CD4-positive, alpha-beta T cell treated with Interferon gamma for 1 hour (primary cell): ENCODE measurements at regions not wholly inside any gene's neighbourhood (a gene's known extent, or its start where the extent isn't known, plus 50 kb on each side); places are given as distances from the start of the nearest gene placed in this dataset.
A peak's percentile ranks its signal among the peaks of the same experiment; 100 is the strongest.

Source experiments
- DNase-seq: peaks from one replicate; pipeline ENCODE4 v3.0.0-alpha.2; 2020

DNA sequence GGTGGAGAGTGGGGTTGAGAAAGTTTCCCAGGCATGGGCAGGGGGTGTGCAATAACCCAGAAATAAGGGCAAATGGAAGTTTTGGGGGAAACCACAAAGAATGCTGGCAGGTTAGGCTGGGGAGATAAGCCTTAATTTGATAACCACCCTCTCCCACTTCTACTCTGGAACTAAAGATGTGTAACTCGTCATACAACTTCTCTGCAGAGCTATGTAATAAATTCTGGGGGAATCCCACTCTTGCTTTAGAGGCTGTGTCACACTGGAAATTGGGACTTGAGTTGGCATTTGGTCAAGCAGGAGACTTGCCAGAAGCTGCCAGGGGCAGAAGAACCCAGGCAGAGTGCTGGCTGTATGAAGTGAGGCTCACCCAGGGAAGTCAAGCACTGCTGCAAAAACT, 170.9 kb upstream of the CPEB2 start:
- no peak for DNase-seq

DNA sequence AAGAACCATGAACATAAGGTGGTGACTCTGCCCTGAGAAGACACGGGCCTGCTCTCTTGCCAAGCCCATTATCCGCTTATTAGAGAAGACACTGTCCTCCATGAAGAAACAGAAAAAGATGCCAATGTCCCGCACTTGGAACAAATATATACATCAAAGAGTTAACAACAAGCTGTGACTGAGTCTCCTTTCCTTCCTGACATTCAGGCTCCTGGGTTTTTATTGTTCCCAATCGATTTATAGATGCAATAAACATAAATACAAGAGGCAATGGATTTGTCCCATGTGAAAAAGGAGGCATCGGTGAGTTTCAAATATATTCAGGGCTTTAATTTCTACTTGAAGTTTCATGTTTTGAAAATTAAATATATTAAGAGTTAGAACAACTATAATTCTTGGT, 169.2 kb upstream of the CPEB2 start:
- DNase-seq, result no peak

DNA sequence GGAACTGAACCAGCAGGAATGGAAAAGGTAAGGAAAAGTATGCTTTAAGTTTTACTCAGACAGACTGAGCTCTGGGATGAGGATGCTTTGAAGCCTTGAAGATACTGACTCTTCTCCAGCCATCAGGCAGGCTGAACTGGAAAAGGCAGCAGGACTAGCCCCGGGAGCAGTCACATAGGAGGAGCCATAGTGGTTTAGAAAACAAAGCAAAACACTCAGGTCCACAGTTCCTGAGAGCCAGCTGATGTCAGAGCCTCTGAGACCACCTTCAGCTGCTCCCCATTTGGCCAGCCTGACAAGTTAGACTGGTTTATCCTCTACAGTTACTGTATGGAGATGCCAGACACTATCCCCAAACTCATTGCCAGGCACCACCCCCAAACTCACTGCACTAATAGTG, 167.9 kb upstream of the CPEB2 start:
- DNase-seq, result no peak

DNA sequence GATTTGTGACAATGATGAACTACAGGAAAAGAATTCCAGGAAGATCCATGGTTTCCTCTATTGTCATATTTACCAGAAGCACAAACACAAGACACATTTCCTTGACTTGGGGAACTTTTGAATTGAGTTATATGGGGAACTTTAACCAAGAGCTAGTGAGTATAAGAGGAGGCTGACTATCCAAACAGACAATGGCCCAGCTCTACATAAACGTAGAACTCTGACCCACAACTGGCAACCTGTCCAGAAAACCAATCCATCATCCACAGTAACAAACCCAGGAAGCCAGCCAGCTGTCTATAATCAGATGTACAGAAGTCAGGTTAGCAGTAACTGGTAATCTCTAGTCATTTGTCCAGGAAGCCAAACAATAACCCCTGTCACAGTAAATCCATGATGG, 167.0 kb upstream of the CPEB2 start:
- no peak for DNase-seq

- DNase-seq, result no peak
Measured at GRCh38 chr4:14835708-14836425, 166.4 kb upstream of the CPEB2 start.

DNA sequence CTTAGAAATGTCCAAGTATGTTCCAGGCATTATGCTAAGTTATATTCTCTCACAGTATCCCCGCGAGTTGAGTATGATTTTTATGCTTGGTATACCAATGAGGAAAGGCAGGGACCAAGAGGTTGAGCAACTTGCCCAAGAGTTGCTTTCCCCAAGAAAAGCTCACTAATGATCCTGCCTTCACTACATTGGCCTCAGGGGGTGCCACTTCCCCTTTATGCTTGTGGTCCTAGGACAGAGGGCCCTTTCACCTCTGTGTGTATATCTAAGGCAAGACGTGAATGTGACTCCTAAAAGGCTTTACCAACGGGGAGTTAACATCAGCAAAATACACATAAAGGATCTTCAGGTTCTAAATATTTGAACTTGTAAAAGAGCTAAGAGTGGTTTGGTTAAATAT, 164.4 kb upstream of the CPEB2 start:
- DNase-seq, result no peak

DNA sequence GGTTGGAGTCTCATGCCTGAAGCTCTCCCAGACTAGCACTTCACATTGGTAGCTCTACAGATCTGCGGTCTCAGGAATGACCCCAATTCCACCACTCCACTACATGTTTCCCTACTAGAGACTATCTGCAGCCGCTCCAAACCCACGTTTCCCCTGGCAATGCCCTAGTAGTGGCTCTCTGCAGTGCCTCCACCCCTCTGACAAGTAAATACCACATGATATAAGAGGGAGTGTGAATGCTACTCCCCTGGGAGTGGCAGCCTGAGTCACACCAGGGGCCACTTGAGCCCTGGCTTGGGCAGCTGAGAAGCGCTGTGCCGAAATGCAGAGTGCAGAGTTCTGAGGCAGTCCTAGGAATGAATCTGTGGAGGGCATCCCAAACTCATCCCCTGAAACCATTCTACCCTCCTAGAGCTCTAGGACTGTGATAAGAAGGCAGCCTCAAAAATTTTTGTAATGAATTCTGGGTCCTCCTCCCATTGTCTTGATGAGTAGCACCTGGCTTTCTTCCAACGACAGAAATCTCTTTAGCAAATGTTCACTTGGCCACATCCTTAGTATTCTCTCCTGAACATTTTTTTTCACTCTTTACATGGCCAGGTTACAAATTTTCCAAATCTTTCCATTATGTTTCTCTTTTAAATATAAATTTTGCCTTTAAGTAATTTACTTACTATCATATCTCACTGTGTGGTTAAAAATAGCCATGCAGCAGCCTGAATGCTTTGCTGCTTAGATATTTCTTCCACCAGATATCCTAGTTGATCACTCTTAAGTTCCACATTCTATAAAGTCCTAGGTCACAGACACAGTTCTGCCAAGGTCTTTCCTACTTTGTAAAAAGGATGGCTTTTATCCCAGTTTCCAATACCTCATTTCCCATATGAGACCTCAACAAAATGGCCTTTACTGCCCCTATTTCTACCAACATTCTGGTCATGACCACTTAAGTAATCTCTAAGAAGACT, 160.2 kb upstream of the CPEB2 start:
- DNase-seq, result no peak

DNA sequence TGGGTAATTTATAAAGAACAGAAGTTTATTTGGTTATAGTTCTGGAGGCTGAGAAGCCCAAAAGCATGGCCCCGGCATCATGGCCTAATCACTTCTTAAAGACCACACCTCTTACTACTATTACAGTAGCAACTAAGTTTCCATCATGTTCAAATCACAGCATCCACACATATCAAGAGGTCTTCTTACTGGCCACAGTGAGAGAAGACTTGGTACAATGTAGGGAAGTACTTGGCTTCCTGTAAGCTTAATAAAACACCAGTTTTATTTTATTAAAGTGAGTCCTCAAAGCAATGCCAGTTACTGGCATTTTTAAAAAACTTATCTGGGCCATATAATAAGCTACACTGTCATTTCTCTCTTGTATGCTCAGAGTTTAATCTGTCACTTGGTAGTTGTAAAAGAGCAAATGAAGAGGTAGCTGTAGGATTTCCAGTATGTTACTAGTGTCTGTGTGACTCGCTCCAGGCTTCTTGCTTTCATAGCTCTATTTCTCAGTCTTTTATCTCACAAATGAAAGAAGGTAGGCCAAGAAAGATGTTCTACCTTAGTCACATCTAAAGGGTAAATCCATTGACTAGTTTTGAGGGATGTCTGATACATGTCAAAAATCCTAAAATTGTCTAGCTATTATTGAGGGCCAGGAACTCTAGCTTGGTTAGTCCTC, 159.2 kb upstream of the CPEB2 start:
- DNase-seq, result no peak

- DNase-seq, result no peak
Measured at GRCh38 chr4:14844061-14844460, 158.2 kb upstream of the CPEB2 start.

DNA sequence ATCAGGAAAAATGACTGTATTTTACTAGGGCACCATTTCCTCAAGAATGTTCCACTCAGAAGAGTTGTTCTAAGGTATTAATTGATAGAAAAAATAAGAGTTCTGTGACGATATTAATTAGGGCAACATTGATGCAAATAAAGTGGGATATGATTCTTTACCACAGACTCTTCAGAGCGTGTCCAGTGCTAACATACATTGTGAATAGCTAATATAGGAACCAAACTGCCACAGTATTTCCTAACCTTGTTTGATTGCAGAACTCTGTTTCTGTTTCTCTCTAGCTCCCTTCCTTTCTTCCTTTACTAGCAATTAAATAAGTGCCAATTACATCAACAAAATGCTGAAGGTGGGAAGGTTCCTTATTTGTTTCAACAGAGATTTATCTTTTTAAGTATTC, 154.1 kb upstream of the CPEB2 start:
- DNase-seq, result no peak

DNA sequence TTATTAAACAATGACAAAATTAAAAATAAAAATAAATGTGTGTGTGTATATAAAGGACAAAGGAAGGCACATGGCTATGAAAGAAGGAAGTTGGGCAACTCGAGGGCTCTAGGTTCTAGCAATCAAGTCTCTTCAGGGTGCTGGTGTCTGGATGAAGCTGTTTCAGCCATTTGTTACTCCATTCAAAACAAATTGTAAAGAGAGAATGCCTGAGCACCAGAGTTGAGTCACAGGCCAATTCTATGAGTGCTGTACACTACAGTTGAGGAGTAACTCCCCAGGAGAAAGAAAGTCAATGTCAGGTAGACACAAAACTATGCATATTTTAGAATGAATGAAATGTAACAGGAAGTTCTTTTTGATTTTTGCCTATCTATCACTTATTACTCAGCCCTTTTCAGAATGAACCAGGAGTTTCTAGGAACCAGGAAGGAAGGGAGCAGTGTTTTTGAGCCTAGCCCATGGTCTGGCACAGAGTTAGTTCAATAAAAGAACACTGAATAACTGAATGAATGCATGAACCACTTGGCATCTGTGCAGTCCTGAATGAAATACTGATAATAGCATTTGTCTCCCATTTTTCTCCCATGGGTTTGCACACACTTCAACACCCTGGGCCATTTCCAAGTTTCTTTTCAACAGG, 151.7 kb upstream of the CPEB2 start:
- DNase-seq, result no peak

DNA sequence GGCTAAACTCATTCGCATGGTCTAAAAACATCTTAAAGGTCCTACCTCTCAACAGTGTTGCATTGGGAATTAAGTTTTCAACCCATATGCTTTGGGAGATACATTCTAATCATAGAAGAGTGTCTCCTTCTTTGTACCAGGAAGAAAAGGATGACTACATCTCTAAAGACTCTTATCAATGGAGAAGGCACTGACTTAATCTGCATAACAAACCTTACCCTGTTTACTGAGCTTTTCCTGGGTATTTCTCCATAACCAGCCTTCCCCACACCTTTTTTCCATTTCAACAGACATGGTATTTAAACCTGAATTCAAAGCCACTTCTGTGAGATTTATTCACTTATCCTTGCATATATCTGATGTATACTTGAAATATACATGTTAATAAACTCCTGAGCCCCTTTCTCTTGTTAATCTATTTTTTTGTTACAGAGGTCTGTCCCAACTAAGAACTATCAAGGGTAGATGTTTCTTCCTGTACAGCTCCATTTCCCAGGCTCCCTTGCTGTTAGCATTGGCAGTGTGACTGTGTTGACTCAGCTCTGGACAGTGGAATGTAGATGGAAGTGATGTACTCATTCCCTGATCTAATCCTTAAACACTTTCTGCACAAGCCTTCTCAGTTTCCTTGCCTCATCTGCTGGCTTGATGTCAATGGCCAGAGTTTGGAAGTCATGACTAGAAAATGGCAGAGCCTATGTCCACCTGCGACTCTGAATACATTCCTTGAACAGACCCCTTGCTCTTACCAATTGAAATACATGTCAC, 148.9 kb upstream of the CPEB2 start:
- DNase-seq, result no peak

- DNase-seq, result no peak
Measured at GRCh38 chr4:14855719-14856061, 146.6 kb upstream of the CPEB2 start.

DNA sequence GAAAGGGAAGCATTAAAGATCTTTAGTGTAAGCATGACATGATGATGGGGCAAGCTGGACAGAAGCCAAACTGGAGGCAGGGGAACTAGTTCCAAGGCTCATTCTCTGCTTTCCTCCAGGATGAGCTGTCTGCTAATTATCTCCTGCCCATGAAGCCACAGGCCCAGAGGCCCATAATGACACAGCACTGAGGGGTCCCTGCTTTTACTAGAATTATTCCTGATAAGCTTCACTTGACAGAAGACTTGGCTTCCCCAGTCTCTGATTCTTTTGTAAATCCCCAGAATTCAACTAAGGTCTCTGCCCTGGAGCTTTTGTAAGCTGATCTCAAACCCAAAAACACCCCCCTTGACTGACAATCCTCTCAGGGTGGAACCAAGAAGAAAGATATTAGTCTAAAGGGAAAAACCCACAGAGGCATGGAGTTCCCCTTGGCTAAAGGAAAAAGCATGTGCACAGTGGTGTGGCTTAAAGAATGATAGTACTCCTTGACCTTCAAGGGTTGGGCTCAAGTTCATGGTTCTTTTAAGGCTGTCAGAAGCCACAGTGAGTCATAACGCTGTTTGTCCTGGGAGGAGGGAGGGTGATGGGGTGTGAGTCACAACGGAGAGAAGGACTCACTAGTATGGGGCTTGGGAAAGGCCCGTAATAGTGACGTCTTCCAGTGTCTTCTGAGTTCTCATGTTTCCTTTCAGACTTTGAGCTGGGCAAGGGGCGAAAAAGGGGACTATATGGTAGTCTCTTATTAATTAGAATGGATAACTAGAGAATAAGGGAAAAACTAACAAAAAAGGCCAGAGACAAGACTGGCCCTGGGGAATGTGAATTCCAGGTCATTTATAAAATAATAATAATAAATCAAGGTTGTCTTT, 146.0 kb upstream of the CPEB2 start:
- peak; percentile 68 for DNase-seq

- DNase-seq, result no peak
Measured at GRCh38 chr4:14856934-14857235, 145.4 kb upstream of the CPEB2 start.

- no peak for DNase-seq
Measured at GRCh38 chr4:14857475-14857874, 144.8 kb upstream of the CPEB2 start.

DNA sequence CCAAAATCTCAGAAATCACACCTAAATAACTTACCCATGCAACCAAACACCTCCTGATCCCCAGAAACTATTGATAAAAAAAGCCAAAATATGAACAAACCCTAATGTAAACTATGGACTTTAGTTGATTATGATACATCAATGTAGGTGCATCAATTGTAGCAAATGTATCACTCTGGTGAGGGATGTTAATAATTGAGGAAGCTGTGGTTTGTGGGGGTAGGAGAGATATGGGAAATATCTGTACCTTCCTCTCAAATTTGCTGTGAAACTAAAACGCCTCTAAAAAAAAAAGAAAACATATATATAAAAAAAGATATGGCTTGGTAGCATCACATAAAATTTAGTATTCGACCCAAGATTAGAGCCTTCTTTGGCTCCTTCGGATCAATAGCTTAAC, 144.3 kb upstream of the CPEB2 start:
- no peak for DNase-seq

GRCh38 chr4:14862891-14863290, 139.4 kb upstream of the CPEB2 start:
- DNase-seq, result no peak

DNA sequence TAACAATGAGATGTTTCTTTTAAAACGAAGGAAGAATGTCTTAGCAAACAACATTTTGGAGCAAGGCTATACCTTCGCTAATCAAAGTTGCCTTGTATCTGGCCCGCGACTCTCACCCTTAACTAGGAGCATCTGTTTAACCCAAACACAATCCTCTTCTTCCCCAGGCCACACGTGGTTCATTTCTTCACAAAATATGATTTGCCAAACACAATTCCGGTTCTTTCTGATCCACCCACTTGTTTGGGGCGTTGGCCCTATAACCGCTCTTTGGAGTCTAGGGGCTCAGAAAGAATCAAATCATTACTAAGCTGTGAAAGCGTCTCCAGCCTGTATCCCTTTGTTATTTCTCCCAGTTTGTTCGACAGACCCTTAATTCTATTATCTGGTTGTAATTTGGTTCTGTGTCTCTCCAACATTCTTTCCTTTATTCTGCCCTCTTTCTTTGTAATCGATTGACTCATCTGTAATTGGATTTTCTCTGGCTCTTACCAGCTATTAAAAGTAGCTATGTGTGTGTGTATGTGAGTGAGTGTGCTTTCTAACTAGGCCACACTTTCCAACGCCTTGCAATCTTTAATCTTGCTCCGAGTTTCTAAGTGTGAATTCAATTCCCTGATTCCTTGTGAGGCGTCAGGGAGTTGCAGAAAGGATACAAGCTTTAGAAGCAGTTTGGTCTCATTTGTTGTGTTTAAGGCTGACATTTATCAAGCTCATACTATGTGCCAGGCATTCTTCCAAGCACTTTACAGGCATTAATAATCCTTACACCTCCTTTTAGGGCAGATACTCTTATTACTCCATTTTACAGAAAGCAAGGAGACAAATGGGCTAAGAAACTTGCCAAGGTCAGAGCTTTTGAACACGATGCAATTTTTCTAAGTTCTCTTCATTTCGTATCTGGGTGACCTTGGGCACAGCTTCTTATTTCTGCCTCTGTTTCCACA, 138.6 kb upstream of the CPEB2 start:
- DNase-seq, result no peak

- no peak for DNase-seq
Measured at GRCh38 chr4:14864365-14865030, 137.8 kb upstream of the CPEB2 start.
